ENCODE measurements at regions not wholly inside any gene's neighbourhood (a gene's known extent, or its start where the extent isn't known, plus 50 kb on each side); places are given as distances from the start of the nearest gene placed in this dataset.

GRCh38 chr7:114298011-114298410 is 116.6 kb upstream of the FOXP2 start:
- Histone ChIP-seq H3K9me3 (replicated peaks in 1 of 2; ENCODE audit: control insufficient read depth in 1 of 2, insufficient read depth in 1 of 2, low read length in 2 of 2) (peaks cover 0 to 2% of the 10 kb centered on the region in 2 donors), H3K27ac (ENCODE audit: low read depth in 1 of 2, low read length in 2 of 2) (no peak overlapping the region), H3K4me1 (ENCODE audit: control insufficient read depth in 1 of 2, insufficient read depth in 2 of 2, low read length in 2 of 2) (peaks cover 0 to 5% of the 10 kb centered on the region in 2 donors), H3K36me3 (replicated peaks in 1 of 2; ENCODE audit: control insufficient read depth in 1 of 2, insufficient read depth in 2 of 2, low read length in 2 of 2) (no peaks in the 10 kb centered on the region), H3K4me2 (replicated peaks; ENCODE audit: extremely low read depth, low read length, poor library complexity, severe bottlenecking) (no peak overlapping the region), H2AFZ (ENCODE audit: insufficient read depth, low read depth, low read length, poor library complexity, severe bottlenecking) (no peak overlapping the region), H4K20me1 (ENCODE audit: insufficient read depth, low read length) (no peaks in the 10 kb centered on the region), H3K27me3 (ENCODE audit: control insufficient read depth in 2 of 2, insufficient read depth in 2 of 2, low read length in 2 of 2) (no peaks in the 10 kb centered on the region), H3K9ac (ENCODE audit: insufficient read depth, low read length, poor library complexity, severe bottlenecking) (no peak overlapping the region), H3K79me2 (ENCODE audit: insufficient read depth, low read length) (no peaks in the 10 kb centered on the region), H3K4me3 (replicated peaks in 1 of 3; ENCODE audit: low read depth in 2 of 3, low read length in 3 of 3) (no peak overlapping the region)
- TF ChIP-seq CTCF (IDR thresholded peaks at IDR 0.05), result no peak
- H3K36me3 Mint-ChIP-seq, result no peaks in the 10 kb centered on the region
- no peak overlapping the region for H3K27ac Mint-ChIP-seq
- WGBS (ENCODE audit: insufficient coverage), result 17% methylated on average over 2 of the region's 4 CpGs
- peaks cover 7% of the 10 kb centered on the region for H3K4me1 Mint-ChIP-seq
- H3K27me3 Mint-ChIP-seq (ENCODE audit: low read depth in 3 of 3), result no peaks in the 10 kb centered on the region
- intact Hi-C loops (cut with micrococcal nuclease), result no loop called here
- no peaks in the 10 kb centered on the region for H3K9me3 Mint-ChIP-seq
- no peak for DNase-seq
- H3K4me3 Mint-ChIP-seq, result no peak overlapping the region

- Histone ChIP-seq H3K27ac (ENCODE audit: low read depth in 1 of 2, low read length in 2 of 2) (no peak overlapping the region), H3K4me1 (ENCODE audit: control insufficient read depth in 1 of 2, insufficient read depth in 2 of 2, low read length in 2 of 2) (peaks cover 0 to 5% of the 10 kb centered on the region in 2 donors), H3K4me2 (replicated peaks; ENCODE audit: extremely low read depth, low read length, poor library complexity, severe bottlenecking) (no peak overlapping the region), H3K36me3 (replicated peaks in 1 of 2; ENCODE audit: control insufficient read depth in 1 of 2, insufficient read depth in 2 of 2, low read length in 2 of 2) (no peaks in the 10 kb centered on the region), H3K27me3 (ENCODE audit: control insufficient read depth in 2 of 2, insufficient read depth in 2 of 2, low read length in 2 of 2) (no peaks in the 10 kb centered on the region), H3K9me3 (replicated peaks in 1 of 2; ENCODE audit: control insufficient read depth in 1 of 2, insufficient read depth in 1 of 2, low read length in 2 of 2) (peaks cover 0 to 2% of the 10 kb centered on the region in 2 donors), H2AFZ (ENCODE audit: insufficient read depth, low read depth, low read length, poor library complexity, severe bottlenecking) (no peak overlapping the region), H3K79me2 (ENCODE audit: insufficient read depth, low read length) (no peaks in the 10 kb centered on the region), H3K4me3 (replicated peaks in 1 of 3; ENCODE audit: low read depth in 2 of 3, low read length in 3 of 3) (no peak overlapping the region), H4K20me1 (ENCODE audit: insufficient read depth, low read length) (no peaks in the 10 kb centered on the region), H3K9ac (ENCODE audit: insufficient read depth, low read length, poor library complexity, severe bottlenecking) (no peak overlapping the region)
- peaks cover 7% of the 10 kb centered on the region for H3K4me1 Mint-ChIP-seq
- DNase-seq, result no peak
- no peak overlapping the region for H3K27ac Mint-ChIP-seq
- intact Hi-C loops (cut with micrococcal nuclease), result no loop called here
- H3K36me3 Mint-ChIP-seq, result no peaks in the 10 kb centered on the region
- H3K27me3 Mint-ChIP-seq (ENCODE audit: low read depth in 3 of 3), result no peaks in the 10 kb centered on the region
- no peaks in the 10 kb centered on the region for H3K9me3 Mint-ChIP-seq
- no peak for TF ChIP-seq CTCF (IDR thresholded peaks at IDR 0.05)
- no peak overlapping the region for H3K4me3 Mint-ChIP-seq
- WGBS (ENCODE audit: insufficient coverage), result 95% methylated on average over 15 of the region's 16 CpGs
Observed at GRCh38 chr7:114297121-114297520, 117.5 kb upstream of the FOXP2 start.
